ENCODE measurements at regions not wholly inside any gene's neighbourhood (a gene's known extent, or its start where the extent isn't known, plus 50 kb on each side); places are given as distances from the start of the nearest gene placed in this dataset.

DNA sequence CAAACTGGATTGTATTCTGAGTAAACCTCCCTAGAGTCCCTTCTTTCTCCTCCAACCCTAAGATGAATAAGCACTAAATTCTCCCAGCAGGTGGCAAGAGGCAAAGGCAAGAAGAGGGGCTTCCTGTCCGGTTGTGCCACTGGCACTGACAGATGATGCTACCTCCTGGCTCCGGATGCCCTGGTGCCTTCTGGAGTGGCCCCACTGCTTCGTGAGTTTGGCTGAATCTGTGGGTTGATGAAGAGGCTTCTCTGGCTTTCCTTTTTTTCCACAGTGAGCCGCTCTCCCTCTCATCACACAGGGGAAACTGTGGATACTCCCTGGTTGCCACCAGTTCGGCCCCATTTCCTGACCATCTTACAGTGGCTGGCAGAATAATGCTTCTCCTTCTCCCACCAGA is 404.7 kb downstream of the GALR1 start:
- H3K36me3 ChIP-seq (ENCODE audit: insufficient read depth, low read length, poor library complexity, severe bottlenecking) = no peaks in the 10 kb centered on the region
- ChIA-PET POLR2A (ENCODE audit: low non-redundant PET) (no interaction called here), CTCF (no interaction called here)
- peaks cover 8% of the 10 kb centered on the region for H3K9me3 ChIP-seq (ENCODE audit: low read depth, low read length, poor library complexity, severe bottlenecking)
- no peak for DNase-seq (ENCODE audit: low spot score)
- no peak overlapping the region for H3K4me3 ChIP-seq (ENCODE audit: low read depth, low read length, poor library complexity, severe bottlenecking)
- no peak overlapping the region for H3K27ac ChIP-seq (ENCODE audit: low read depth, low read length, poor library complexity, severe bottlenecking)
- BruUV-seq (replicated peaks) = no TSS peak
- intact Hi-C loops (cut with micrococcal nuclease; ENCODE audit: unreplicated experiment) = no loop called here
- TF ChIP-seq, protein P1, sequence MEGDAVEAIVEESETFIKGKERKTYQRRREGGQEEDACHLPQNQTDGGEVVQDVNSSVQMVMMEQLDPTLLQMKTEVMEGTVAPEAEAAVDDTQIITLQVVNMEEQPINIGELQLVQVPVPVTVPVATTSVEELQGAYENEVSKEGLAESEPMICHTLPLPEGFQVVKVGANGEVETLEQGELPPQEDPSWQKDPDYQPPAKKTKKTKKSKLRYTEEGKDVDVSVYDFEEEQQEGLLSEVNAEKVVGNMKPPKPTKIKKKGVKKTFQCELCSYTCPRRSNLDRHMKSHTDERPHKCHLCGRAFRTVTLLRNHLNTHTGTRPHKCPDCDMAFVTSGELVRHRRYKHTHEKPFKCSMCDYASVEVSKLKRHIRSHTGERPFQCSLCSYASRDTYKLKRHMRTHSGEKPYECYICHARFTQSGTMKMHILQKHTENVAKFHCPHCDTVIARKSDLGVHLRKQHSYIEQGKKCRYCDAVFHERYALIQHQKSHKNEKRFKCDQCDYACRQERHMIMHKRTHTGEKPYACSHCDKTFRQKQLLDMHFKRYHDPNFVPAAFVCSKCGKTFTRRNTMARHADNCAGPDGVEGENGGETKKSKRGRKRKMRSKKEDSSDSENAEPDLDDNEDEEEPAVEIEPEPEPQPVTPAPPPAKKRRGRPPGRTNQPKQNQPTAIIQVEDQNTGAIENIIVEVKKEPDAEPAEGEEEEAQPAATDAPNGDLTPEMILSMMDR (conservative IDR thresholded peaks at IDR 0.05; ENCODE audit: low read depth, low read length) = no peak
- TF ChIP-seq EZH2 (IDR thresholded peaks at IDR 0.05; ENCODE audit: borderline replicate concordance, low read depth, low read length, poor library complexity, severe bottlenecking) = no peak
- no peaks in the 10 kb centered on the region for H3K27me3 ChIP-seq (replicated peaks; ENCODE audit: insufficient read depth, low read depth, low read length, poor library complexity)
- H3K4me1 ChIP-seq (ENCODE audit: insufficient read depth, low read length, poor library complexity, severe bottlenecking) = no peaks in the 10 kb centered on the region

DNA sequence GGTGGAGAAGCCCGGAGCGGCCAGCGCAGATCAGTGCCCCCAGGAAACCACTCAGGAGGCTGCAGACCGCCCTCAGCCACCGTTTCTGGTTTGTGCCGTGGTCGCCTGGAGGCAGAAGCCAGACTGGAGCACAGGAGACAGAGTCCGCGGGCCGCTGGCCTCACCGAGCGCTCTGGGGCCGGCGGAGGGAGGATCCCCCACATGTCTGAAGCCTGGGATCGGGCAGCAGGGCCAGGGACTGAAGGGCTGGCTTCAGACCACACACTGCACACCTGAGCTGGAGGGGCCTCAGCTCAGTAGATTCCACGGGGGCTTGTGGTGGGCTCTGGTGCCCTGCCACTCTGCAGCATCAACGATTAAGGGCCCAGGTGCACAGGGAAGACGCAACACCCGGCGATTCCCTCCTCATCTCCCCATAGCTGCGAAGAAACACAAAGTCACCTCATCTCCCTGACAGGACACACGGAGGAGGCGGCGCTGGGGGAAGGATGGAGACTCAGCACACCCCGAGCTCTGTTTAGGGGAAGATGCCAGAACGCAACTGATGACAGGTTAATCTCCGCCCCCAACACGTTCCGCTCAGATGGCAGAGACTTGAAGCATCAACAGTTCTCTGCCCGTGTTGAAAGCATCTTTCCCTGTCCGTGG is 408.1 kb downstream of the GALR1 start:
- Histone ChIP-seq H3K27me3 (replicated peaks; ENCODE audit: insufficient read depth, low read depth, low read length, poor library complexity) (no peaks in the 10 kb centered on the region), H3K4me1 (ENCODE audit: insufficient read depth, low read length, poor library complexity, severe bottlenecking) (no peaks in the 10 kb centered on the region), H3K27ac (ENCODE audit: low read depth, low read length, poor library complexity, severe bottlenecking) (no peak overlapping the region), H3K36me3 (ENCODE audit: insufficient read depth, low read length, poor library complexity, severe bottlenecking) (no peaks in the 10 kb centered on the region), H3K4me3 (ENCODE audit: low read depth, low read length, poor library complexity, severe bottlenecking) (no peak overlapping the region), H3K9me3 (ENCODE audit: low read depth, low read length, poor library complexity, severe bottlenecking) (peaks cover 8% of the 10 kb centered on the region)
- CTCF ChIA-PET = no interaction called here
- DNase-seq (ENCODE audit: low spot score) = no peak
- intact Hi-C loops (cut with micrococcal nuclease; ENCODE audit: unreplicated experiment) = no loop called here
- POLR2A ChIA-PET (ENCODE audit: low non-redundant PET) = no interaction called here
- no peak for TF ChIP-seq EZH2 (IDR thresholded peaks at IDR 0.05; ENCODE audit: borderline replicate concordance, low read depth, low read length, poor library complexity, severe bottlenecking)
- TF ChIP-seq, protein P1 (conservative IDR thresholded peaks at IDR 0.05; ENCODE audit: low read depth, low read length) = no peak
- no TSS peak for BruUV-seq (replicated peaks)

DNA sequence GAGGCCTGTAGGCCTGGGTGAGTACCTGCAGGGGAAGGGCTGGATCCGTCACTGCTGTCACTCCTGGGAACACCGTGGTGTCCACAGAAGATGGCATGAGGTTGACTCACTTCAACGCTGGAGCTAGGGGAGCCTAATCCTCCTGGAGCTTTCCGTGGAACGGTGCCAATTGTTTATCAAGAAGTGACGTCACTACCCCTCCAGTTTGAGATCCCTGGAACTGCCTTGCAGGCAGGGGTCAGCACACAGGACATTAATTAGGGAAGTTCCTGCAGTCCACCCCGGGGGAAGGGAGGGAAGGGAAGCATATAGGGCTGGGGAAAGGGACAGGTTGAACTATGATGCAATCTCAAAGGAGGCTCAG is 408.6 kb downstream of the GALR1 start:
- ChIA-PET POLR2A (ENCODE audit: low non-redundant PET) (no interaction called here), CTCF (no interaction called here)
- no TSS peak for BruUV-seq (replicated peaks)
- H3K4me1 ChIP-seq (ENCODE audit: insufficient read depth, low read length, poor library complexity, severe bottlenecking) = no peaks in the 10 kb centered on the region
- TF ChIP-seq, protein P1 (conservative IDR thresholded peaks at IDR 0.05; ENCODE audit: low read depth, low read length) = no peak
- no peak for TF ChIP-seq EZH2 (IDR thresholded peaks at IDR 0.05; ENCODE audit: borderline replicate concordance, low read depth, low read length, poor library complexity, severe bottlenecking)
- H3K27me3 ChIP-seq (replicated peaks; ENCODE audit: insufficient read depth, low read depth, low read length, poor library complexity) = no peaks in the 10 kb centered on the region
- H3K4me3 ChIP-seq (ENCODE audit: low read depth, low read length, poor library complexity, severe bottlenecking) = no peak overlapping the region
- no peaks in the 10 kb centered on the region for H3K36me3 ChIP-seq (ENCODE audit: insufficient read depth, low read length, poor library complexity, severe bottlenecking)
- no peak overlapping the region for H3K27ac ChIP-seq (ENCODE audit: low read depth, low read length, poor library complexity, severe bottlenecking)
- DNase-seq (ENCODE audit: low spot score) = no peak
- peaks cover 8% of the 10 kb centered on the region for H3K9me3 ChIP-seq (ENCODE audit: low read depth, low read length, poor library complexity, severe bottlenecking)
- intact Hi-C loops (cut with micrococcal nuclease; ENCODE audit: unreplicated experiment) = no loop called here
